A549 (cell line): ENCODE measurements at regions not wholly inside any gene's neighbourhood (a gene's known extent, or its start where the extent isn't known, plus 50 kb on each side); places are given as distances from the start of the nearest gene placed in this dataset.

Experiments used
- HOXB5 ChIP-seq: fragments of 250-450 bp; sonication (Bioruptor Pico); IDR thresholded peaks from 2 replicates; pipeline ENCODE4 v1.5.0; 2020; ENCODE audit warnings: mild to moderate bottlenecking, moderate library complexity
- POLR2A ChIP-seq: IDR thresholded peaks from 2 replicates; pipeline ENCODE4 v1.6.1; 2012; ENCODE audit warnings: mild to moderate bottlenecking, low read length
- TF ChIP-seq, protein P1 (sequence below): fragments of >200 bp; sonication (Bioruptor Twin); formaldehyde crosslinking; IDR thresholded peaks from 3 replicates; pipeline ENCODE4 v1.5.1; 2016

DNA sequence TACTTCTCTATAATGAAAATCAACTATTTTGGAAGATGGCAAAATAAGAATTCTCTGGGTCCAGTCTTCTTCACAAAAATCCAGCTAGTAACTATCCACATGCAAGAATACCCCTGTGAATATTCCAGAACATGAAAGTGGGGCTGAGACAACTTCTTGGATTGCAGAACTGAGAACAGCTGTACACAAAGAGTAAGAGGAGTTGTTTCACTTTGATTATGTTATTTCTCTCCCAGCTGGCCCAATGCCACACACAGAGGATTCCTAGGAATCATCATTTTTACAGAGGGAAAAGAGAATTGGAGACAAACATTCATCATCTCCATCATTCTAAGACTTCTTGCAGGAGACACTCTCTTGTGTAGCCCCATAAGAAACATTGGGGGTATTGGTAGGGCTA is 782.2 kb upstream of the LCORL start:
- TF ChIP-seq HOXB5, result no peak
- TF ChIP-seq, protein P1, sequence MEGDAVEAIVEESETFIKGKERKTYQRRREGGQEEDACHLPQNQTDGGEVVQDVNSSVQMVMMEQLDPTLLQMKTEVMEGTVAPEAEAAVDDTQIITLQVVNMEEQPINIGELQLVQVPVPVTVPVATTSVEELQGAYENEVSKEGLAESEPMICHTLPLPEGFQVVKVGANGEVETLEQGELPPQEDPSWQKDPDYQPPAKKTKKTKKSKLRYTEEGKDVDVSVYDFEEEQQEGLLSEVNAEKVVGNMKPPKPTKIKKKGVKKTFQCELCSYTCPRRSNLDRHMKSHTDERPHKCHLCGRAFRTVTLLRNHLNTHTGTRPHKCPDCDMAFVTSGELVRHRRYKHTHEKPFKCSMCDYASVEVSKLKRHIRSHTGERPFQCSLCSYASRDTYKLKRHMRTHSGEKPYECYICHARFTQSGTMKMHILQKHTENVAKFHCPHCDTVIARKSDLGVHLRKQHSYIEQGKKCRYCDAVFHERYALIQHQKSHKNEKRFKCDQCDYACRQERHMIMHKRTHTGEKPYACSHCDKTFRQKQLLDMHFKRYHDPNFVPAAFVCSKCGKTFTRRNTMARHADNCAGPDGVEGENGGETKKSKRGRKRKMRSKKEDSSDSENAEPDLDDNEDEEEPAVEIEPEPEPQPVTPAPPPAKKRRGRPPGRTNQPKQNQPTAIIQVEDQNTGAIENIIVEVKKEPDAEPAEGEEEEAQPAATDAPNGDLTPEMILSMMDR, result no peak
- TF ChIP-seq POLR2A, result no peak
